ENCODE measurements at regions not wholly inside any gene's neighbourhood (a gene's known extent, or its start where the extent isn't known, plus 50 kb on each side); places are given as distances from the start of the nearest gene placed in this dataset.

GRCh38 chr6:11961923-11962322, 50.2 kb upstream of the HIVEP1 start:
- H3K4me3 ChIP-seq (ENCODE audit: low read length) = no peak overlapping the region
- H3K4me1 ChIP-seq (ENCODE audit: control insufficient read depth, insufficient read depth, low read length) = no peaks in the 10 kb centered on the region
- no peaks in the 10 kb centered on the region for H3K9me3 ChIP-seq (ENCODE audit: control insufficient read depth, low read length)
- no peak overlapping the region for H3K9ac ChIP-seq (ENCODE audit: low read length)
- no peaks in the 10 kb centered on the region for H3K36me3 ChIP-seq (ENCODE audit: control insufficient read depth, insufficient read depth, low read length, severe bottlenecking)
- no peak for DNase-seq (ENCODE audit: low read depth)
- no peaks in the 10 kb centered on the region for H3K27me3 ChIP-seq (replicated peaks; ENCODE audit: control insufficient read depth, insufficient read depth, low read length)

GRCh38 chr6:11960909-11961779, 51.0 kb upstream of the HIVEP1 start:
- Histone ChIP-seq H3K27me3 (replicated peaks; ENCODE audit: control insufficient read depth, insufficient read depth, low read length) (no peaks in the 10 kb centered on the region), H3K9ac (ENCODE audit: low read length) (no peak overlapping the region), H3K36me3 (ENCODE audit: control insufficient read depth, insufficient read depth, low read length, severe bottlenecking) (no peaks in the 10 kb centered on the region), H3K4me3 (ENCODE audit: low read length) (no peak overlapping the region), H3K4me1 (ENCODE audit: control insufficient read depth, insufficient read depth, low read length) (no peaks in the 10 kb centered on the region), H3K9me3 (ENCODE audit: control insufficient read depth, low read length) (no peaks in the 10 kb centered on the region)
- no peak for DNase-seq (ENCODE audit: low read depth)

- Histone ChIP-seq H3K4me3 (ENCODE audit: low read length) (no peak overlapping the region), H3K9me3 (ENCODE audit: control insufficient read depth, low read length) (no peaks in the 10 kb centered on the region), H3K4me1 (ENCODE audit: control insufficient read depth, insufficient read depth, low read length) (no peaks in the 10 kb centered on the region), H3K36me3 (ENCODE audit: control insufficient read depth, insufficient read depth, low read length, severe bottlenecking) (no peaks in the 10 kb centered on the region), H3K9ac (ENCODE audit: low read length) (no peak overlapping the region), H3K27me3 (replicated peaks; ENCODE audit: control insufficient read depth, insufficient read depth, low read length) (no peaks in the 10 kb centered on the region)
- no peak for DNase-seq (ENCODE audit: low read depth)
These were observed 55.3 kb upstream of the HIVEP1 start for GRCh38 chr6:11956781-11957180.

DNA sequence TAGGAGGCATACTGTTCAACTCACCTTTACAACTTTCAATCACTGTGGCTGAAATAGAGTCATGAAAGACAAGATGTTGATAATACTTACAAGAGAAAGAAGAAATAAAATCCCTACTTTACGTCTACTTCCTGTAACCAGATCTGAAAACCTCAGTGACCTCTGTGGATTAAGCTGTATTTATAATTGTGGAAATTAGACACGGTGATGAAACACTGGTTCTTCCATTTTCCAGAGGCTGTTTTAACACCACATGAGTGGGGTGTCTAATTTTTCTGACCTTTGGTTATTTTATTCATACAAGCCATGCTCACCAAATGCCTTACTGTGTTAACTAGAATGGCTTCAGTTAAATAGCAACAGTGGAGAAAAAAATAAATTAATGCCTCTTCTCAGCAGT, 58.5 kb upstream of the HIVEP1 start:
- no peaks in the 10 kb centered on the region for H3K9me3 ChIP-seq (ENCODE audit: control insufficient read depth, low read length)
- no peaks in the 10 kb centered on the region for H3K27me3 ChIP-seq (replicated peaks; ENCODE audit: control insufficient read depth, insufficient read depth, low read length)
- no peak for DNase-seq (ENCODE audit: low read depth)
- no peaks in the 10 kb centered on the region for H3K36me3 ChIP-seq (ENCODE audit: control insufficient read depth, insufficient read depth, low read length, severe bottlenecking)
- no peaks in the 10 kb centered on the region for H3K4me1 ChIP-seq (ENCODE audit: control insufficient read depth, insufficient read depth, low read length)
- H3K4me3 ChIP-seq (ENCODE audit: low read length) = no peak overlapping the region
- H3K9ac ChIP-seq (ENCODE audit: low read length) = no peak overlapping the region

GRCh38 chr6:11952316-11952715, 59.8 kb upstream of the HIVEP1 start:
- H3K36me3 ChIP-seq (ENCODE audit: control insufficient read depth, insufficient read depth, low read length, severe bottlenecking) = no peaks in the 10 kb centered on the region
- peak; percentile 43 for DNase-seq (ENCODE audit: low read depth)
- H3K4me1 ChIP-seq (ENCODE audit: control insufficient read depth, insufficient read depth, low read length) = no peaks in the 10 kb centered on the region
- no peaks in the 10 kb centered on the region for H3K9me3 ChIP-seq (ENCODE audit: control insufficient read depth, low read length)
- no peaks in the 10 kb centered on the region for H3K27me3 ChIP-seq (replicated peaks; ENCODE audit: control insufficient read depth, insufficient read depth, low read length)
- no peak overlapping the region for H3K9ac ChIP-seq (ENCODE audit: low read length)
- no peak overlapping the region for H3K4me3 ChIP-seq (ENCODE audit: low read length)

DNA sequence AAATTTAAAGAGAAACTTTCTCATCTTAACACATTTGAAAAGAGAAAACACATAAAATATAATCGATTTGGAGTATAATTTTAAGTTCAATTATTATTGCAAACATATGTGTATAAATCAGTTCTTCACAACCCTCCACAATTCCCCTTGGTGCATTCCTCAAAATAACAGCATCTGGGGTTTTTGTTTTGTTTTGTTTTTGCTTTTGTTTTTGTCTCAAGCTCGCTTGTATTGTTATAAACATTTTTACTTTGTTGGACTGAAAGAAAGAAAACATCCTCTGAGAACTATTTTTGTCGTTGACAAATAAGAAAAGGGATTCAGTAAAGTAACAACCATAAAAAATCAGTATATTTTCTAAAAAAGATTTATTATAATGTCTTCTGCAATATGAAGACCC, 60.2 kb upstream of the HIVEP1 start:
- Histone ChIP-seq H3K4me1 (ENCODE audit: control insufficient read depth, insufficient read depth, low read length) (no peaks in the 10 kb centered on the region), H3K27me3 (replicated peaks; ENCODE audit: control insufficient read depth, insufficient read depth, low read length) (no peaks in the 10 kb centered on the region), H3K4me3 (ENCODE audit: low read length) (no peak overlapping the region), H3K9me3 (ENCODE audit: control insufficient read depth, low read length) (no peaks in the 10 kb centered on the region), H3K36me3 (ENCODE audit: control insufficient read depth, insufficient read depth, low read length, severe bottlenecking) (no peaks in the 10 kb centered on the region), H3K9ac (ENCODE audit: low read length) (no peak overlapping the region)
- no peak for DNase-seq (ENCODE audit: low read depth)

GRCh38 chr6:11950109-11950508, 62.0 kb upstream of the HIVEP1 start:
- no peaks in the 10 kb centered on the region for H3K9me3 ChIP-seq (ENCODE audit: control insufficient read depth, low read length)
- no peaks in the 10 kb centered on the region for H3K27me3 ChIP-seq (replicated peaks; ENCODE audit: control insufficient read depth, insufficient read depth, low read length)

GRCh38 chr6:11947575-11947974, 64.5 kb upstream of the HIVEP1 start:
- no peak for DNase-seq (ENCODE audit: low read depth)

More at GRCh38 chr6:11950109-11950508, 62.0 kb upstream of the HIVEP1 start:
- H3K4me1 ChIP-seq (ENCODE audit: control insufficient read depth, insufficient read depth, low read length) = no peaks in the 10 kb centered on the region
- no peak overlapping the region for H3K9ac ChIP-seq (ENCODE audit: low read length)
- H3K4me3 ChIP-seq (ENCODE audit: low read length) = no peak overlapping the region
- DNase-seq (ENCODE audit: low read depth) = no peak
- no peaks in the 10 kb centered on the region for H3K36me3 ChIP-seq (ENCODE audit: control insufficient read depth, insufficient read depth, low read length, severe bottlenecking)

GRCh38 chr6:11947063-11947462, 65.0 kb upstream of the HIVEP1 start:
- Histone ChIP-seq H3K4me1 (ENCODE audit: control insufficient read depth, insufficient read depth, low read length) (no peaks in the 10 kb centered on the region), H3K36me3 (ENCODE audit: control insufficient read depth, insufficient read depth, low read length, severe bottlenecking) (no peaks in the 10 kb centered on the region), H3K9me3 (ENCODE audit: control insufficient read depth, low read length) (no peaks in the 10 kb centered on the region), H3K9ac (ENCODE audit: low read length) (no peak overlapping the region), H3K4me3 (ENCODE audit: low read length) (no peak overlapping the region), H3K27me3 (replicated peaks; ENCODE audit: control insufficient read depth, insufficient read depth, low read length) (no peaks in the 10 kb centered on the region)
- no peak for DNase-seq (ENCODE audit: low read depth)

More at GRCh38 chr6:11947575-11947974, 64.5 kb upstream of the HIVEP1 start:
- H3K9ac ChIP-seq (ENCODE audit: low read length) = no peak overlapping the region
- H3K27me3 ChIP-seq (replicated peaks; ENCODE audit: control insufficient read depth, insufficient read depth, low read length) = no peaks in the 10 kb centered on the region
- no peaks in the 10 kb centered on the region for H3K9me3 ChIP-seq (ENCODE audit: control insufficient read depth, low read length)
- H3K36me3 ChIP-seq (ENCODE audit: control insufficient read depth, insufficient read depth, low read length, severe bottlenecking) = no peaks in the 10 kb centered on the region
- no peaks in the 10 kb centered on the region for H3K4me1 ChIP-seq (ENCODE audit: control insufficient read depth, insufficient read depth, low read length)
- H3K4me3 ChIP-seq (ENCODE audit: low read length) = no peak overlapping the region

GRCh38 chr6:11944111-11944510, 68.0 kb upstream of the HIVEP1 start:
- Histone ChIP-seq H3K9ac (ENCODE audit: low read length) (no peak overlapping the region), H3K27me3 (replicated peaks; ENCODE audit: control insufficient read depth, insufficient read depth, low read length) (no peaks in the 10 kb centered on the region), H3K4me3 (ENCODE audit: low read length) (no peak overlapping the region), H3K36me3 (ENCODE audit: control insufficient read depth, insufficient read depth, low read length, severe bottlenecking) (no peaks in the 10 kb centered on the region), H3K4me1 (ENCODE audit: control insufficient read depth, insufficient read depth, low read length) (no peaks in the 10 kb centered on the region), H3K9me3 (ENCODE audit: control insufficient read depth, low read length) (no peaks in the 10 kb centered on the region)
- DNase-seq (ENCODE audit: low read depth) = no peak

DNA sequence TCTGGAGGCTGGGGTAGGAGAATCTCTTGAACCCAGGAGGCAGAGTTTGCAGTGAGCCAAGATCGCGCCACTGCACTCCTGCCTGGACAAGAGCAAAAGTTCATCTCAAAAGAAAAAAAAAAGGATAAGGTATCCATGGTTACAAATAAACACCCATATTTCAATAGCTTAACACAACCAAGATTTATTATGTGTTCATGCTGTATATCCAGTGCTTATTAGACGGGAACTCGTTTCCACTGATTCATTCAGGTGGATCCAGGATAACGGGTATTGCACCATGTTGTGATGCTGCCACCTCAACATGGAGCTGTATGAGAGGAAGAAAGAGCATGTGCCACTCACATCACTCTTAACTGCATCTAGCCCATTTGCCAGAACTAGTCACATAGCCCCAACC, 69.1 kb upstream of the HIVEP1 start:
- H3K4me3 ChIP-seq (ENCODE audit: low read length) = no peak overlapping the region
- H3K9me3 ChIP-seq (ENCODE audit: control insufficient read depth, low read length) = no peaks in the 10 kb centered on the region
- no peak for DNase-seq (ENCODE audit: low read depth)
- H3K9ac ChIP-seq (ENCODE audit: low read length) = no peak overlapping the region
- no peaks in the 10 kb centered on the region for H3K27me3 ChIP-seq (replicated peaks; ENCODE audit: control insufficient read depth, insufficient read depth, low read length)
- H3K4me1 ChIP-seq (ENCODE audit: control insufficient read depth, insufficient read depth, low read length) = no peaks in the 10 kb centered on the region
- H3K36me3 ChIP-seq (ENCODE audit: control insufficient read depth, insufficient read depth, low read length, severe bottlenecking) = no peaks in the 10 kb centered on the region

Data from adipocyte (in vitro differentiated cells).